ENCODE measurements at regions not wholly inside any gene's neighbourhood (a gene's known extent, or its start where the extent isn't known, plus 50 kb on each side); places are given as distances from the start of the nearest gene placed in this dataset.

- Histone ChIP-seq H3K4me3 (IDR thresholded peaks at IDR 0.05; ENCODE audit: insufficient read depth, low read depth, low read length) (no peak overlapping the region), H2AFZ (ENCODE audit: low read depth) (no peak overlapping the region), H3K27ac (no peak overlapping the region), H3K36me3 (ENCODE audit: insufficient read depth) (no peaks in the 10 kb centered on the region), H4K20me1 (ENCODE audit: insufficient read depth) (no peaks in the 10 kb centered on the region), H3K27me3 (ENCODE audit: insufficient read depth, low read depth) (no peaks in the 10 kb centered on the region), H3K79me2 (ENCODE audit: insufficient read depth, low read depth) (no peaks in the 10 kb centered on the region), H3K9ac (no peak overlapping the region), H3K4me1 (ENCODE audit: low read depth, poor library complexity, severe bottlenecking) (no peaks in the 10 kb centered on the region), H3K4me2 (no peak overlapping the region)
- no peak for TF ChIP-seq CTCF (conservative IDR thresholded peaks at IDR 0.05; ENCODE audit: low read depth, low read length)
Observed at GRCh38 chr14:30266290-30266689, 292.7 kb upstream of the G2E3 start.

- H2AFZ ChIP-seq (ENCODE audit: low read depth) = no peak overlapping the region
- no peak for TF ChIP-seq CTCF (conservative IDR thresholded peaks at IDR 0.05; ENCODE audit: low read depth, low read length)
- no peaks in the 10 kb centered on the region for H3K27me3 ChIP-seq (ENCODE audit: insufficient read depth, low read depth)
- no peak overlapping the region for H3K4me3 ChIP-seq (IDR thresholded peaks at IDR 0.05; ENCODE audit: insufficient read depth, low read depth, low read length)
- no peak overlapping the region for H3K27ac ChIP-seq
- no peaks in the 10 kb centered on the region for H3K4me1 ChIP-seq (ENCODE audit: low read depth, poor library complexity, severe bottlenecking)
- H4K20me1 ChIP-seq (ENCODE audit: insufficient read depth) = no peaks in the 10 kb centered on the region
- no peak overlapping the region for H3K9ac ChIP-seq
- no peaks in the 10 kb centered on the region for H3K36me3 ChIP-seq (ENCODE audit: insufficient read depth)
- no peak overlapping the region for H3K4me2 ChIP-seq
- H3K79me2 ChIP-seq (ENCODE audit: insufficient read depth, low read depth) = no peaks in the 10 kb centered on the region
Observed at GRCh38 chr14:30267141-30267540, 291.8 kb upstream of the G2E3 start.

- no peaks in the 10 kb centered on the region for H3K79me2 ChIP-seq (ENCODE audit: insufficient read depth, low read depth)
- H3K4me2 ChIP-seq = no peak overlapping the region
- H3K9ac ChIP-seq = no peak overlapping the region
- no peaks in the 10 kb centered on the region for H4K20me1 ChIP-seq (ENCODE audit: insufficient read depth)
- H3K4me1 ChIP-seq (ENCODE audit: low read depth, poor library complexity, severe bottlenecking) = no peaks in the 10 kb centered on the region
- no peaks in the 10 kb centered on the region for H3K27me3 ChIP-seq (ENCODE audit: insufficient read depth, low read depth)
- peak; percentile 68 for TF ChIP-seq CTCF (conservative IDR thresholded peaks at IDR 0.05; ENCODE audit: low read depth, low read length)
- H3K4me3 ChIP-seq (IDR thresholded peaks at IDR 0.05; ENCODE audit: insufficient read depth, low read depth, low read length) = no peak overlapping the region
- no peak overlapping the region for H2AFZ ChIP-seq (ENCODE audit: low read depth)
- no peak overlapping the region for H3K27ac ChIP-seq
- H3K36me3 ChIP-seq (ENCODE audit: insufficient read depth) = no peaks in the 10 kb centered on the region
Observed at GRCh38 chr14:30270200-30271161, 288.5 kb upstream of the G2E3 start.

- no peaks in the 10 kb centered on the region for H3K27me3 ChIP-seq (ENCODE audit: insufficient read depth, low read depth)
- H3K4me1 ChIP-seq (ENCODE audit: low read depth, poor library complexity, severe bottlenecking) = no peaks in the 10 kb centered on the region
- H3K36me3 ChIP-seq (ENCODE audit: insufficient read depth) = no peaks in the 10 kb centered on the region
- no peaks in the 10 kb centered on the region for H3K79me2 ChIP-seq (ENCODE audit: insufficient read depth, low read depth)
- no peak overlapping the region for H3K9ac ChIP-seq
- H2AFZ ChIP-seq (ENCODE audit: low read depth) = no peak overlapping the region
- no peak overlapping the region for H3K27ac ChIP-seq
- H4K20me1 ChIP-seq (ENCODE audit: insufficient read depth) = no peaks in the 10 kb centered on the region
- no peak overlapping the region for H3K4me3 ChIP-seq (IDR thresholded peaks at IDR 0.05; ENCODE audit: insufficient read depth, low read depth, low read length)
- no peak for TF ChIP-seq CTCF (conservative IDR thresholded peaks at IDR 0.05; ENCODE audit: low read depth, low read length)
- H3K4me2 ChIP-seq = no peak overlapping the region
Observed at GRCh38 chr14:30271811-30272323, 287.1 kb upstream of the G2E3 start.

Measured in KMS-11 (cell line).